SK-N-SH treated with all-trans-retinoic acid at 6 μM for 48 hours (cell line): ENCODE measurements at regions not wholly inside any gene's neighbourhood (a gene's known extent, or its start where the extent isn't known, plus 50 kb on each side); places are given as distances from the start of the nearest gene placed in this dataset.
A peak's percentile ranks its signal among the peaks of the same experiment; 100 is the strongest.

Experiments
- ARNTL ChIP-seq: fragments of 450-650 bp; formaldehyde crosslinking; IDR thresholded peaks from 2 replicates; pipeline ENCODE4 v1.5.0; 2020; ENCODE audit warnings: low read depth, mild to moderate bottlenecking, moderate library complexity, borderline replicate concordance
- BACH2 ChIP-seq: fragments of 250-450 bp; sonication (Bioruptor Pico); IDR thresholded peaks from 2 replicates; pipeline ENCODE4 v1.9.0; 2021; ENCODE audit warnings: mild to moderate bottlenecking, borderline replicate concordance
- ESRRG ChIP-seq: fragments of 250-450 bp; sonication (Bioruptor Pico); IDR thresholded peaks from 2 replicates; pipeline ENCODE4 v1.6.1; 2021; ENCODE audit warnings: mild to moderate bottlenecking
- GLIS3 ChIP-seq: fragments of 250-450 bp; sonication (Bioruptor Pico); IDR thresholded peaks from 2 replicates; pipeline ENCODE4 v1.5.0; 2020; ENCODE audit warnings: mild to moderate bottlenecking, moderate library complexity
- ISL1 ChIP-seq: fragments of 250-450 bp; sonication (Bioruptor Pico); IDR thresholded peaks from 2 replicates; pipeline ENCODE4 v2.1.2; 2022; ENCODE audit warnings: mild to moderate bottlenecking, moderate library complexity
- OSR1 ChIP-seq: fragments of 250-450 bp; sonication (Bioruptor Pico); IDR thresholded peaks from 2 replicates; pipeline ENCODE4 v1.8.0; 2022; ENCODE audit warnings: moderate library complexity, mild to moderate bottlenecking, inconsistent platforms
- PPARA ChIP-seq: fragments of 250-450 bp; sonication (Bioruptor Pico); IDR thresholded peaks from 2 replicates; pipeline ENCODE4 v1.5.0; 2020; ENCODE audit warnings: mild to moderate bottlenecking, borderline replicate concordance
- RARB ChIP-seq: fragments of 250-450 bp; sonication (Bioruptor Pico); IDR thresholded peaks from 2 replicates; pipeline ENCODE4 v1.8.0; 2021; ENCODE audit warnings: mild to moderate bottlenecking, moderate library complexity
- TOX ChIP-seq: fragments of 250-450 bp; sonication (Bioruptor Pico); IDR thresholded peaks from 2 replicates; pipeline ENCODE4 v1.8.0; 2021; ENCODE audit warnings: mild to moderate bottlenecking, moderate library complexity, borderline replicate concordance
- ZFP30 ChIP-seq: fragments of 450-650 bp; formaldehyde crosslinking; IDR thresholded peaks from 2 replicates; pipeline ENCODE4 v1.5.0; 2022; ENCODE audit warnings: mild to moderate bottlenecking, moderate library complexity
- ZNF8 ChIP-seq: fragments of 450-650 bp; formaldehyde crosslinking; IDR thresholded peaks from 2 replicates; pipeline ENCODE4 v1.5.0; 2020; ENCODE audit warnings: mild to moderate bottlenecking, moderate library complexity
- TF ChIP-seq, protein P1 (sequence below): fragments of 250-450 bp; sonication (Bioruptor Pico); IDR thresholded peaks from 2 replicates; pipeline ENCODE4 v1.5.1; 2020; ENCODE audit warnings: low read depth, mild to moderate bottlenecking, moderate library complexity
- TF ChIP-seq, protein P2 (sequence below): fragments of 250-450 bp; sonication (Bioruptor Pico); IDR thresholded peaks from 2 replicates; pipeline ENCODE4 v1.8.0; 2020; ENCODE audit warnings: mild to moderate bottlenecking, moderate library complexity, borderline replicate concordance
- TF ChIP-seq, protein P3 (sequence below): fragments of 250-450 bp; sonication (Bioruptor Pico); IDR thresholded peaks from 2 replicates; pipeline ENCODE4 v1.5.0; 2020; ENCODE audit warnings: mild to moderate bottlenecking, moderate library complexity

DNA sequence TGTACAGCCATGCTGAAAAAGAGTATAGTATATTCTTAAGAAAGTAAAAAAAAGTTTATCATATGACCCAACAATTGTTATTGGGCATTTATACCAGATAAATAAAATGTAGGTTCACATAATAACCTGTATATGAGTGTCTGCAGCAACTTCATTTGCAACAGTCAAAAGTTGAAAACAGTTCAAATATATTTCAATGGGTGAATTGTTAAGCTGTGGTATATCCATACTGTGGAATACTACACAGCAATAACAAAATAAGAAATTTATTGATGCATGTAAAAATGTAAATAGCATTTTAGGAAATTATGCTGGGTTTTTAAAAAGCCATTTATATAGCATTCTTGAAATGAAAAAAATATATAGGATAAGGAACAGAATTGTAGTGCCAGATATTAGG lies 1420.1 kb upstream of the ACO1 start:
- no peak for TF ChIP-seq ESRRG (CRISPR knock-in tag)
- TF ChIP-seq RARB (CRISPR knock-in tag) = no peak
- no peak for TF ChIP-seq ARNTL (CRISPR knock-in tag)
- TF ChIP-seq, protein P1, sequence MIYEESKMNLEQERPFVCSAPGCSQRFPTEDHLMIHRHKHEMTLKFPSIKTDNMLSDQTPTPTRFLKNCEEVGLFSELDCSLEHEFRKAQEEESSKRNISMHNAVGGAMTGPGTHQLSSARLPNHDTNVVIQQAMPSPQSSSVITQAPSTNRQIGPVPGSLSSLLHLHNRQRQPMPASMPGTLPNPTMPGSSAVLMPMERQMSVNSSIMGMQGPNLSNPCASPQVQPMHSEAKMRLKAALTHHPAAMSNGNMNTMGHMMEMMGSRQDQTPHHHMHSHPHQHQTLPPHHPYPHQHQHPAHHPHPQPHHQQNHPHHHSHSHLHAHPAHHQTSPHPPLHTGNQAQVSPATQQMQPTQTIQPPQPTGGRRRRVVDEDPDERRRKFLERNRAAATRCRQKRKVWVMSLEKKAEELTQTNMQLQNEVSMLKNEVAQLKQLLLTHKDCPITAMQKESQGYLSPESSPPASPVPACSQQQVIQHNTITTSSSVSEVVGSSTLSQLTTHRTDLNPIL (CRISPR knock-in tag) = no peak
- TF ChIP-seq, protein P2, sequence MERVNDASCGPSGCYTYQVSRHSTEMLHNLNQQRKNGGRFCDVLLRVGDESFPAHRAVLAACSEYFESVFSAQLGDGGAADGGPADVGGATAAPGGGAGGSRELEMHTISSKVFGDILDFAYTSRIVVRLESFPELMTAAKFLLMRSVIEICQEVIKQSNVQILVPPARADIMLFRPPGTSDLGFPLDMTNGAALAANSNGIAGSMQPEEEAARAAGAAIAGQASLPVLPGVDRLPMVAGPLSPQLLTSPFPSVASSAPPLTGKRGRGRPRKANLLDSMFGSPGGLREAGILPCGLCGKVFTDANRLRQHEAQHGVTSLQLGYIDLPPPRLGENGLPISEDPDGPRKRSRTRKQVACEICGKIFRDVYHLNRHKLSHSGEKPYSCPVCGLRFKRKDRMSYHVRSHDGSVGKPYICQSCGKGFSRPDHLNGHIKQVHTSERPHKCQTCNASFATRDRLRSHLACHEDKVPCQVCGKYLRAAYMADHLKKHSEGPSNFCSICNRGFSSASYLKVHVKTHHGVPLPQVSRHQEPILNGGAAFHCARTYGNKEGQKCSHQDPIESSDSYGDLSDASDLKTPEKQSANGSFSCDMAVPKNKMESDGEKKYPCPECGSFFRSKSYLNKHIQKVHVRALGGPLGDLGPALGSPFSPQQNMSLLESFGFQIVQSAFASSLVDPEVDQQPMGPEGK (CRISPR knock-in tag) = no peak
- TF ChIP-seq OSR1 (CRISPR knock-in tag) = no peak
- TF ChIP-seq ISL1 (CRISPR knock-in tag) = no peak
- no peak for TF ChIP-seq BACH2
- no peak for TF ChIP-seq ZFP30 (CRISPR knock-in tag)
- TF ChIP-seq GLIS3 (CRISPR knock-in tag) = no peak
- TF ChIP-seq TOX (CRISPR knock-in tag) = no peak
- TF ChIP-seq, protein P3, sequence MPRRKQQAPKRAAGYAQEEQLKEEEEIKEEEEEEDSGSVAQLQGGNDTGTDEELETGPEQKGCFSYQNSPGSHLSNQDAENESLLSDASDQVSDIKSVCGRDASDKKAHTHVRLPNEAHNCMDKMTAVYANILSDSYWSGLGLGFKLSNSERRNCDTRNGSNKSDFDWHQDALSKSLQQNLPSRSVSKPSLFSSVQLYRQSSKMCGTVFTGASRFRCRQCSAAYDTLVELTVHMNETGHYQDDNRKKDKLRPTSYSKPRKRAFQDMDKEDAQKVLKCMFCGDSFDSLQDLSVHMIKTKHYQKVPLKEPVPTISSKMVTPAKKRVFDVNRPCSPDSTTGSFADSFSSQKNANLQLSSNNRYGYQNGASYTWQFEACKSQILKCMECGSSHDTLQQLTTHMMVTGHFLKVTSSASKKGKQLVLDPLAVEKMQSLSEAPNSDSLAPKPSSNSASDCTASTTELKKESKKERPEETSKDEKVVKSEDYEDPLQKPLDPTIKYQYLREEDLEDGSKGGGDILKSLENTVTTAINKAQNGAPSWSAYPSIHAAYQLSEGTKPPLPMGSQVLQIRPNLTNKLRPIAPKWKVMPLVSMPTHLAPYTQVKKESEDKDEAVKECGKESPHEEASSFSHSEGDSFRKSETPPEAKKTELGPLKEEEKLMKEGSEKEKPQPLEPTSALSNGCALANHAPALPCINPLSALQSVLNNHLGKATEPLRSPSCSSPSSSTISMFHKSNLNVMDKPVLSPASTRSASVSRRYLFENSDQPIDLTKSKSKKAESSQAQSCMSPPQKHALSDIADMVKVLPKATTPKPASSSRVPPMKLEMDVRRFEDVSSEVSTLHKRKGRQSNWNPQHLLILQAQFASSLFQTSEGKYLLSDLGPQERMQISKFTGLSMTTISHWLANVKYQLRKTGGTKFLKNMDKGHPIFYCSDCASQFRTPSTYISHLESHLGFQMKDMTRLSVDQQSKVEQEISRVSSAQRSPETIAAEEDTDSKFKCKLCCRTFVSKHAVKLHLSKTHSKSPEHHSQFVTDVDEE (CRISPR knock-in tag) = no peak
- TF ChIP-seq ZNF8 (CRISPR knock-in tag) = peak; percentile 99
- TF ChIP-seq PPARA (CRISPR knock-in tag) = no peak
